Right lobe of liver (tissue), 6 donors: ENCODE measurements at regions not wholly inside any gene's neighbourhood (a gene's known extent, or its start where the extent isn't known, plus 50 kb on each side); places are given as distances from the start of the nearest gene placed in this dataset.

Experiments
- ATAC-seq, 4 donors: fragments of 200-7000 bp; cut with Tn5 transposase; one replicate each; pipeline ENCODE4 v1.9.1; 2020; ENCODE audit warnings: mild to moderate bottlenecking in 4 of 4, moderate library complexity in 4 of 4
- DNase-seq, 3 donors: peaks; one replicate each; pipeline ENCODE4 v3.0.0-alpha.2; 2020
- H3K27ac ChIP-seq, 3 donors: fragments of 200-600 bp; one replicate each; pipeline ENCODE4 v1.8.0; 2022
- H3K27me3 ChIP-seq, 2 donors: fragments of 200-600 bp; one replicate each; pipeline ENCODE4 v1.8.0; 2022
- H3K36me3 ChIP-seq, 4 donors: fragments of 200-600 bp; sonication (generic) in 1 of 4; one replicate each; pipeline versions ENCODE4 v1.5.1 to v1.8.0; 2017 to 2022; ENCODE audit warnings: control low read depth in 1 of 4
- H3K4me1 ChIP-seq, 4 donors: fragments of 200-600 bp; sonication (generic) in 1 of 4; one replicate each; pipeline versions ENCODE4 v1.5.1 to v1.8.0; 2017 to 2022; ENCODE audit warnings: control low read depth in 1 of 4
- H3K4me3 ChIP-seq, 3 donors: fragments of 200-600 bp; one replicate each; pipeline ENCODE4 v1.8.0; 2022
- H3K9me3 ChIP-seq, 4 donors: fragments of 200-600 bp; sonication (generic) in 1 of 4; one replicate each; pipeline versions ENCODE4 v1.5.1 to v1.8.0; 2017 to 2022; ENCODE audit warnings: control low read depth in 1 of 4
- POLR2A ChIP-seq: fragments of 450-650 bp; IDR thresholded peaks from one replicate; pipeline ENCODE4 v1.6.1; 2017; ENCODE audit warnings: antibody characterized with exemption, mild to moderate bottlenecking
- whole genome bisulfite sequencing: methylation state at CpG from one replicate; pipeline ENCODE4 v1.1.6; 2018; ENCODE audit warnings: low coverage, low lambda C conversion rate; ENCODE audit not compliant: insufficient coverage; ENCODE audit errors: missing lambda C conversion rate; 5-methylcytosine and 5-hydroxymethylcytosine counted together
- intact Hi-C, 2 donors: fragments of 100-400 bp; cut with DNase I; formaldehyde crosslinking; loops; one replicate each; pipeline versions ENCODE4 v1.11.2 to v1.14.1; 2022
- TF ChIP-seq, protein P1 (sequence below), 4 donors: fragments of 200-600 bp in 3 of 4; fragments of 450-650 bp in 1 of 4; IDR thresholded peaks; one replicate each; pipeline versions ENCODE4 v1.5.1 to v1.8.0; 2016 to 2022; ENCODE audit warnings: antibody characterized with exemption in 4 of 4, mild to moderate bottlenecking in 2 of 4
- donor health status: DM: no; HTN: yes; CAD: no.
- donor health status: DM: no; HTN: no; CAD: no.
- donor health status: DM: no; HTN: no; CAD: no.
- donor health status: DM: no; HTN: yes; CAD: no.
- donor health status: DM: no; HTN: yes; CAD: no.

DNA sequence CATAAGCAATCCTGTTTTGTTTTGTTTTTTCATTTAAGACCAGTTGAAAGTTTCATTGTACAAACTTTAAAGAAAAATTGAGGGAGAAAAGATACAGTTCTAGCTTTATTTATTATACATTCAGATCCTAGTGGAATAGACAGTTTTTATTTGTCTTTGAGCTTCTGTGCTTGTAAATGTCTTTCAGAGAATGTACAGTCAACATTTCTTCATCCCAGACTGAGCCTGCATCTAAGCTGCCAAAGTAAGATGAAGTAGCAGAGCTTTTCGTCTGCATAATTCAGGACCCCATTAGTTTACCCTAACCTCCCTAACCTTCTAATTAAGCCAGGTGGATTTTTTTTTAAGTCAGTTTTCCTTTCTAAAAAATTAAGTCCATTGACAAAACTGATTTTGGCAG, 516.7 kb upstream of the HTR2A start:
- Histone ChIP-seq H3K4me1 (no peaks in the 10 kb centered on the region), H3K27me3 (no peaks in the 10 kb centered on the region), H3K27ac (no peak overlapping the region), H3K36me3 (no peaks in the 10 kb centered on the region), H3K9me3 (no peaks in the 10 kb centered on the region), H3K4me3 (no peak overlapping the region)
- TF ChIP-seq, protein P1, sequence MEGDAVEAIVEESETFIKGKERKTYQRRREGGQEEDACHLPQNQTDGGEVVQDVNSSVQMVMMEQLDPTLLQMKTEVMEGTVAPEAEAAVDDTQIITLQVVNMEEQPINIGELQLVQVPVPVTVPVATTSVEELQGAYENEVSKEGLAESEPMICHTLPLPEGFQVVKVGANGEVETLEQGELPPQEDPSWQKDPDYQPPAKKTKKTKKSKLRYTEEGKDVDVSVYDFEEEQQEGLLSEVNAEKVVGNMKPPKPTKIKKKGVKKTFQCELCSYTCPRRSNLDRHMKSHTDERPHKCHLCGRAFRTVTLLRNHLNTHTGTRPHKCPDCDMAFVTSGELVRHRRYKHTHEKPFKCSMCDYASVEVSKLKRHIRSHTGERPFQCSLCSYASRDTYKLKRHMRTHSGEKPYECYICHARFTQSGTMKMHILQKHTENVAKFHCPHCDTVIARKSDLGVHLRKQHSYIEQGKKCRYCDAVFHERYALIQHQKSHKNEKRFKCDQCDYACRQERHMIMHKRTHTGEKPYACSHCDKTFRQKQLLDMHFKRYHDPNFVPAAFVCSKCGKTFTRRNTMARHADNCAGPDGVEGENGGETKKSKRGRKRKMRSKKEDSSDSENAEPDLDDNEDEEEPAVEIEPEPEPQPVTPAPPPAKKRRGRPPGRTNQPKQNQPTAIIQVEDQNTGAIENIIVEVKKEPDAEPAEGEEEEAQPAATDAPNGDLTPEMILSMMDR (IDR thresholded peaks at IDR 0.05) = no peak
- no peak for TF ChIP-seq POLR2A
- 57% methylated on average over 1 of the region's 1 CpG for WGBS
- ATAC-seq (no peak), DNase-seq (no peak)
- intact Hi-C loops = no loop called here

DNA sequence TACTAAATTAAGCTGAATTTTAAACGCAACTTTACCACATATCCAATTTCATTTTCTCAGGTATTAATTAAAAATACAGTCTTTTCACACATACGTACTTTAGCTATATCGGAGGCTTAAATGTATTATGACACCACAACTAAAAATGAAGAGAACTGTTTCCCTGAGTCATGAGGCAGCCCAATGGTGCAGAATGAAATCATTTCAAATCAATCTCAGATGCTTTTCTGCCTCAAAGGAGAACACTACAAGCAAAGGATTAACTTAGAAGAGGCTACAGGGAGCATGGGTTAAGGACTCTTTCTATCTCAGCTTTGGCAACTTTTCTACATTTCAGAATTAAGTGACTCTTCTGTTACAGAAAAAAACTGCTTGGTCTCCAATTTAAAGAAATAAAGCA, 516.3 kb upstream of the HTR2A start:
- intact Hi-C loops = no loop called here
- H3K4me1 ChIP-seq = no peaks in the 10 kb centered on the region
- WGBS = 84% methylated on average over 3 of the region's 3 CpGs

DNA sequence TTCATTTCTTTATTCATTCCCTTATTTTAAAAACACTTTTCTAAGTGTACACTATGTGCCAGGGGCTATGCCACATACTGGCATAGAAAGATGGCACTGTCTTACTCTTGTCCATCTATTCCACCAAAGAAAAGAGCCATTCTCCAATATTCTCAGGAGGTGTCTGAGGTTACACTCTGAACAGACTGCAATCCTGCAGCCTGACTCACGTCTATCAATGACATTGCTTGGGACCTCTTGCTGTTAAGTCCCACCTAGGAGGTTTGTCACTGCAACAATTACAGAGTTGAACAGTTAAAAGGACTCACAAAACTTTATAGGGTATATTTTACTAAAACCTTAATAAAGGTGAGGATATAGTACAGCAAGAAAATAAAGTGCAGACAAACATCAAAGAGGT, 512.9 kb upstream of the HTR2A start:
- Histone ChIP-seq H3K4me1 (no peaks in the 10 kb centered on the region), H3K9me3 (no peaks in the 10 kb centered on the region), H3K27me3 (no peaks in the 10 kb centered on the region), H3K27ac (no peak overlapping the region), H3K4me3 (no peak overlapping the region), H3K36me3 (no peaks in the 10 kb centered on the region)
- no peak for TF ChIP-seq POLR2A
- TF ChIP-seq, protein P1 (IDR thresholded peaks at IDR 0.05) = no peak
- 72% methylated on average over 1 of the region's 1 CpG for WGBS
- intact Hi-C loops = no loop called here
- ATAC-seq = no peak
- no peak for DNase-seq

More for the DNA sequence above, 516.3 kb upstream of the HTR2A start:
- Histone ChIP-seq H3K4me3 (no peak overlapping the region), H3K9me3 (no peaks in the 10 kb centered on the region), H3K27me3 (no peaks in the 10 kb centered on the region), H3K27ac (no peak overlapping the region), H3K36me3 (no peaks in the 10 kb centered on the region)
- no peak for DNase-seq
- TF ChIP-seq, protein P1 (IDR thresholded peaks at IDR 0.05) = no peak
- TF ChIP-seq POLR2A = no peak
- ATAC-seq = no peak

DNA sequence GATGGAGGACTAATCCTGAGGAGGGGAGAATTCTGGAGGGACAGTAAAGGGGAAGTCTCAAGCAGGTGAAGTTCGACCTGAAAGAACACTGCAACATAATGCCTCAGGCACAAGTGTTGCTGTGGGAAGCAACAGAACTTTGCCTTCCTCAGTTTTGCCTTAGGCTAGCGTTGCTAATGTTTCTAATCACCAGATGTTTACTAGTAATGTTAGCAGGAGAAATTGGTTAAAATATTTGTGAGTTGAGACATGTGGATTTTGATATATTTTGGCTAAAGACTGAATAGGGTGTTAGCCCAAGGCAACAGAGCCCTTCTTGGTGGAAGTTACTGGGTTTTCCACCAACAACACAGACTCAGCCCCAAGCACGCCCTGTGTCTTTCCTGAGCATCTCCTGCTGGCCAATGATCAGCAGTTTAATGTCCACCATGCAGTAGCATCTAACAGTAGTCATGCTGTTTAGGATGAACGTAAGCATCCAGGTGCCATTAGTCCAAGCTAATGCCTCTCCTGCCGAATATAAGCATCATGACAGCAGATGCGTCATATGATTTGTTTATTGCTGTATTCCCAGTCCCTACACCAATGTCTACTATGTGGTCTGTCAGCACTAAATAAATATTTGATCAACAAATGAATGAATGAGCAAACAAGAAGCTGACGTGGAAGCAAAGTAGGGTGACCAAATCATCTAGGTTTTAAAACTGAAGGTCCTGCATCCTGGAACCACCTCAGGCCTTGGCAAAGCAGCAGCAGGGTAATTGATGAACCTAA, 511.9 kb upstream of the HTR2A start:
- no peaks in the 10 kb centered on the region for H3K4me1 ChIP-seq
- TF ChIP-seq, protein P1 (IDR thresholded peaks at IDR 0.05) = no peak
- TF ChIP-seq POLR2A = no peak
- ATAC-seq (no peak), DNase-seq (no peak)
- H3K27me3 ChIP-seq = no peaks in the 10 kb centered on the region
- WGBS = 62% methylated on average over 7 of the region's 7 CpGs
- H3K9me3 ChIP-seq = no peaks in the 10 kb centered on the region
- intact Hi-C loops = no loop called here
- H3K27ac ChIP-seq = no peak overlapping the region
- H3K4me3 ChIP-seq = no peak overlapping the region
- no peaks in the 10 kb centered on the region for H3K36me3 ChIP-seq
